Stomach (tissue), 4 donors: ENCODE measurements at regions not wholly inside any gene's neighbourhood (a gene's known extent, or its start where the extent isn't known, plus 50 kb on each side); places are given as distances from the start of the nearest gene placed in this dataset.

ENCODE experiments used
- EP300 ChIP-seq: sonication (generic); formaldehyde crosslinking; IDR thresholded peaks from one replicate; pipeline ENCODE4 v1.6.1; 2017; ENCODE audit warnings: antibody characterized with exemption
- POLR2A ChIP-seq, 4 donors: fragments of 450-650 bp; IDR thresholded peaks; one replicate each; pipeline ENCODE4 v1.6.1; 2016; ENCODE audit warnings: antibody characterized with exemption in 4 of 4, control low read depth in 2 of 4, mild to moderate bottlenecking in 1 of 4, moderate library complexity in 1 of 4
- POLR2AphosphoS5 ChIP-seq, 3 donors: sonication (generic); formaldehyde crosslinking; IDR thresholded peaks; one replicate each; pipeline ENCODE4 v1.6.1; 2016; ENCODE audit warnings: antibody characterized with exemption in 3 of 3
- TF ChIP-seq, protein P1 (sequence below), 7 experiments: fragments of 450-650 bp in 4 of 7; fragments of 200-600 bp in 3 of 7; sonication (generic) in 3 of 7; IDR thresholded peaks; one replicate each; pipeline ENCODE4 v1.5.1; 2016 to 2019; ENCODE audit warnings: antibody characterized with exemption in 7 of 7, control low read depth in 2 of 7, mild to moderate bottlenecking in 1 of 7

DNA sequence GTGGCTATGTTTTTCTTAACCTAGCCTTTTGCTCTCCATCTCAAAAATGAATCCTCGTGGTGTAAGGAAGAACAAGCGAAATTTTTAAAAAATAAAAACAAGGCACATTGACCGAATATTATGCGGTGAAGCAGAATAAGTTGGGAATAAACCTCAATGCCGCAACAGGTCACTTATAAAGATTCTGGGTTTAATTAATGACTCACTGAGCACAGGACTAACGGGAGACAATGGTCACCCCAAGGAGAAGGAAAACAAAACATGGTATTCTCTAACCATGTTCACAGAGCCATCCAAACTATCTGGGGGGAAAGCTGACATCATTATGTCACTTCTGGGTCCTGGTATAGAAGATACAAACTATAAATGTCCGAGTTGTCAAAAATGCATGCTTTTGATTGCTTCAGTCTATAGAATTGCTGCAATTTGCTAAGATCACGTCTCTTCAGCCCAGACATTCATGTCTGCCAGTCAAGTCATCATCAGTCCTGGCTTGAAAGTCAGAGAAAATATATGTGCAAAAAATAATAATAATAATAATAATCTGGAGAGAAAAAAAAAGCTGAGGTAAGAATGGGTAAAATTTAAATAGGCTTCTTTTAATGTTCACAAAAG lies 280.6 kb downstream of the NR2F1-AS1 start:
- TF ChIP-seq, protein P1, sequence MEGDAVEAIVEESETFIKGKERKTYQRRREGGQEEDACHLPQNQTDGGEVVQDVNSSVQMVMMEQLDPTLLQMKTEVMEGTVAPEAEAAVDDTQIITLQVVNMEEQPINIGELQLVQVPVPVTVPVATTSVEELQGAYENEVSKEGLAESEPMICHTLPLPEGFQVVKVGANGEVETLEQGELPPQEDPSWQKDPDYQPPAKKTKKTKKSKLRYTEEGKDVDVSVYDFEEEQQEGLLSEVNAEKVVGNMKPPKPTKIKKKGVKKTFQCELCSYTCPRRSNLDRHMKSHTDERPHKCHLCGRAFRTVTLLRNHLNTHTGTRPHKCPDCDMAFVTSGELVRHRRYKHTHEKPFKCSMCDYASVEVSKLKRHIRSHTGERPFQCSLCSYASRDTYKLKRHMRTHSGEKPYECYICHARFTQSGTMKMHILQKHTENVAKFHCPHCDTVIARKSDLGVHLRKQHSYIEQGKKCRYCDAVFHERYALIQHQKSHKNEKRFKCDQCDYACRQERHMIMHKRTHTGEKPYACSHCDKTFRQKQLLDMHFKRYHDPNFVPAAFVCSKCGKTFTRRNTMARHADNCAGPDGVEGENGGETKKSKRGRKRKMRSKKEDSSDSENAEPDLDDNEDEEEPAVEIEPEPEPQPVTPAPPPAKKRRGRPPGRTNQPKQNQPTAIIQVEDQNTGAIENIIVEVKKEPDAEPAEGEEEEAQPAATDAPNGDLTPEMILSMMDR (IDR thresholded peaks at IDR 0.05) = no peak
- TF ChIP-seq POLR2AphosphoS5 (IDR thresholded peaks at IDR 0.05) = no peak
- TF ChIP-seq POLR2A (IDR thresholded peaks at IDR 0.05) = no peak
- no peak for TF ChIP-seq EP300
